Mucosa of gallbladder (tissue), 1 donor: ENCODE measurements at regions not wholly inside any gene's neighbourhood (a gene's known extent, or its start where the extent isn't known, plus 50 kb on each side); places are given as distances from the start of the nearest gene placed in this dataset.
"Not testable (repeated sequence)": the region's sequence is repeated elsewhere in the genome, so short reads cannot be mapped to it uniquely, and the experiment has no call there.

Experiments
- DNase-seq: peaks from one replicate; pipeline ENCODE4 v3.0.0-alpha.2; 2020; ENCODE audit warnings: low spot score
- donor health status: DM: no; HTN: no; CAD: no.

GRCh38 chrX:121642415-121642814 lies 595.0 kb downstream of the GLUD2 start:
- no peak for DNase-seq

GRCh38 chrX:121649417-121649816 lies 602.0 kb downstream of the GLUD2 start:
- DNase-seq, result no peak

GRCh38 chrX:121655276-121655675 lies 607.9 kb downstream of the GLUD2 start:
- DNase-seq, result no peak

GRCh38 chrX:121666171-121666570 lies 618.8 kb downstream of the GLUD2 start:
- no peak for DNase-seq

- DNase-seq, result no peak
Measured at GRCh38 chrX:121671649-121672048, 624.2 kb downstream of the GLUD2 start.

- DNase-seq, result not testable (repeated sequence)
Measured at GRCh38 chrX:121709236-121709635, 661.8 kb downstream of the GLUD2 start.

GRCh38 chrX:121733514-121733913 lies 686.1 kb downstream of the GLUD2 start:
- DNase-seq, result no peak

GRCh38 chrX:121746105-121746504 lies 698.7 kb downstream of the GLUD2 start:
- no peak for DNase-seq

GRCh38 chrX:121753602-121754001 lies 706.2 kb downstream of the GLUD2 start:
- DNase-seq, result not testable (repeated sequence)

GRCh38 chrX:121754301-121754700 lies 706.9 kb downstream of the GLUD2 start:
- no peak for DNase-seq

- DNase-seq, result no peak
Measured at GRCh38 chrX:121755541-121755940, 708.1 kb downstream of the GLUD2 start.

- no peak for DNase-seq
Measured at GRCh38 chrX:121761845-121762244, 714.4 kb downstream of the GLUD2 start.

- no peak for DNase-seq
Measured at GRCh38 chrX:121763671-121764070, 716.3 kb downstream of the GLUD2 start.

GRCh38 chrX:121768210-121768609 lies 720.8 kb downstream of the GLUD2 start:
- not testable (repeated sequence) for DNase-seq

- no peak for DNase-seq
Measured at GRCh38 chrX:121781991-121782390, 734.6 kb downstream of the GLUD2 start.

- DNase-seq, result no peak
Measured at GRCh38 chrX:121782544-121782943, 735.1 kb downstream of the GLUD2 start.

GRCh38 chrX:121782976-121783375 lies 735.6 kb downstream of the GLUD2 start:
- DNase-seq, result no peak

- DNase-seq, result no peak
Measured at GRCh38 chrX:121802881-121803412, 755.5 kb downstream of the GLUD2 start.

- no peak for DNase-seq
Measured at GRCh38 chrX:121823406-121823805, 776.0 kb downstream of the GLUD2 start.

GRCh38 chrX:121831601-121832000 lies 784.2 kb downstream of the GLUD2 start:
- DNase-seq, result no peak

GRCh38 chrX:121832446-121832845 lies 785.0 kb downstream of the GLUD2 start:
- DNase-seq, result no peak

- no peak for DNase-seq
Measured at GRCh38 chrX:121836000-121836399, 788.6 kb downstream of the GLUD2 start.

- DNase-seq, result no peak
Measured at GRCh38 chrX:121851033-121851432, 803.6 kb downstream of the GLUD2 start.
